HG02852 (cell line): ENCODE measurements at regions not wholly inside any gene's neighbourhood (a gene's known extent, or its start where the extent isn't known, plus 50 kb on each side); places are given as distances from the start of the nearest gene placed in this dataset.

Experiments
- ATAC-seq: cut with Tn5 transposase; IDR thresholded peaks from one replicate; pipeline ENCODE4 v1.9.1; 2021; ENCODE audit warnings: mild to moderate bottlenecking, moderate library complexity; ENCODE audit not compliant: unreplicated experiment

DNA sequence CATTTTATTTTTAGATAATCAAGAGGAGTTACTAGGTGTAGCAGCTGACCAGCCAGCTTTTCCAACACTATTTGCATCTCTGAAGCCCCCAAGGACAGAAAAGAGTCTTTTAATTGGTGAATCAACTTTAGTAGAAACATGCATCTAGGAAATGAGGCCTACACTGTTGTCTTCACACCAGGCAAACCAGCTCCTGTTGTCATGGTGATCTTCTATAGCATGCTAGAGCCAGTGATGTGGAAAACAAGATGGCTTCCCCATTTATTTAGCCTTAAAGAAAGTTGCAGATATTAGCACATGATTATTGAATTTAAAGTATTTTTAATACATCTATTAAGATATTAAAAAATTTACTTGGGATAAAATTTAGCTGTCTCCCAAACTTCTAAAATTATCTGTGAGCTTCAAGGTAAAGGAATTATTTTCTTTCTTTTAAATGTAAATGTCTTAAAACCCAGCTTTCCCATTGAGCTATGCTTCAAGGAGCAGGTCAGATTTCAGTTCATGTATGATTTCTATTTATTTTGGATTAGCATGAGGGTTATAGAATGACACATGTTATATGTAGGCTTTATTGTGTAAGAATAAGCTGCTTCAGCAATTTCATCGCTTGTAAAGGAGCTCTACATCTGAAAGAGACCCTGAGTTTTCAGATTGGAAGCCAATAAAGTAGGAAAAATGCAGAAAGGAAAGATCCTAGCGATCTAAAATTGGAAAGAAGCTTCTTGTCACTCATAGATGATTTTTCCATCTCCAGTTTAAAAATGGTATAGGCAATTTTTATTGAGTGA, 564.9 kb upstream of the CITED2 start:
- no peak for ATAC-seq

DNA sequence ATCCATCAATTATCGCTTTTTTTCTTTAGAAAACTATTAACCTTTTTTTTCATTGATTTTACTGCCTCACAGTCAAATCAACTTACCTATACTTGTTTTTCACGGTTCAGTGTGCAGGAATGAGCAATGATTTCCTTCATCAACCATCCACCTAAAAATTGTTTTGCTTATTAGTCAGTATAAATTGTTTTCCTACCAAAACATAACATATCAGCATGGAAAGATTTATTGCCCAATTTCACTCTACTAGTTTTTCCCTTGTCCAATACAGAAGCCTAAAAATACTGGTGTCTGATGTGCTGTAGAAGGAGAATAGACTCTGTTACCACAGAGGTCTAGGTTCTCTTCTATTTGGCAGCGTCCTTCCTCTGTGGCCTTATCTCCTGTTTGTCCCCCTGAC, 558.2 kb upstream of the CITED2 start:
- ATAC-seq, result no peak

DNA sequence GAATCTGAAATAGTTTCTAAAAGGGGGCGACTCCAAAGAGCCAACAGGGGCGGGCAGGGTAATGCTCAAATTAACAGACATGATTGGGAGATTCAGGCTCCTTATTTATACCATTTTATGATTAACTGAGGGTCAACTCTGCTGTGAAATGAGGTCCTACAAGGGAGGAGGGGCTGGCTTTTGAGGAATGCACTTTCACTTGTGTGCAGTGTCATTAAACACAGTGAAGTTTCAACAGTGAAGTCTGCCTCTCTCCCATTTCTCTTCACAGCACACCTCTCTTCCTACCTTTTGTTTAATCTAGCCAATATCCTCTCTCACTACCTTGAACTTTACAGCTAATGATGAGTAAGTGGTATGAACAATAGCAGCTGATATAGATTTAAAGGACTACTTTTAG, 557.3 kb upstream of the CITED2 start:
- no peak for ATAC-seq

GRCh38 chr6:139927742-139928305, 553.4 kb upstream of the CITED2 start:
- no peak for ATAC-seq

DNA sequence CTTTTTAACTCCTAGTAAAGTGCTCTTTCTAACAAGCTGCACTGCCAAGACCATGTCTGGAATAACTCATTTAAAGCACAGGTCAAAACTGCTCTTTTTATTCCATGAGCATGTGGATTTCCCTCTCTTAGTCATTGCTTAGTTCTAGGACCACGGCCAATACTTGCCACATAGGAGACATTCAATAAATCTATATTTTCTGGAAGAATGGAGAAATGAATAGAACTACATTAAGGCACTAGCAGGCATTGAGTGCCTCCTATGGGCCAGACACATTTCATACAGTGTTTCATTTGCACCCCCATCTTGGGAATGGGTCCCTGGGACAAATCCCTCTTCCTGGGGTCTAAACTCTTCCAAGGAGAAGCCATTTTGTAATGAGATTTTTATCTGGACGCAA, 552.8 kb upstream of the CITED2 start:
- ATAC-seq, result no peak

DNA sequence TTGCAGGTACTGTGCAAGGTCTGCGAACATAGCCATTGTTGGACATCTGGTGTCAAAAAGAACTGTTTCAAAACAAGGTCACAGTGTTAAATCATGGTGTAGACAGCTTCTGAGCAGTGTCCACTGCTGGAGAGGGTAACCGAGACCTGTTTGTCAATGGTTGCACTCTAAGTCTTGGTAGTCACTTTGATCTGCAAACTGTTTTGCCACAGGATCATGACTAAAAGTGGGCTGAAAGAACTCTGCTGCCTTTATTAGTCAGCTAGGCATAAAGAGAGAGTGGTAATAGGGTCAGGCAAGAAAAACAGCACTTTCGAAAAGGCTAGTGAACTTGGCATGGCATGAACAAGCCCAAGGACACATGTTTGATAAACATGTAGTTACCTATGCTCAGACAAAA, 552.3 kb upstream of the CITED2 start:
- peak; percentile 46 for ATAC-seq

DNA sequence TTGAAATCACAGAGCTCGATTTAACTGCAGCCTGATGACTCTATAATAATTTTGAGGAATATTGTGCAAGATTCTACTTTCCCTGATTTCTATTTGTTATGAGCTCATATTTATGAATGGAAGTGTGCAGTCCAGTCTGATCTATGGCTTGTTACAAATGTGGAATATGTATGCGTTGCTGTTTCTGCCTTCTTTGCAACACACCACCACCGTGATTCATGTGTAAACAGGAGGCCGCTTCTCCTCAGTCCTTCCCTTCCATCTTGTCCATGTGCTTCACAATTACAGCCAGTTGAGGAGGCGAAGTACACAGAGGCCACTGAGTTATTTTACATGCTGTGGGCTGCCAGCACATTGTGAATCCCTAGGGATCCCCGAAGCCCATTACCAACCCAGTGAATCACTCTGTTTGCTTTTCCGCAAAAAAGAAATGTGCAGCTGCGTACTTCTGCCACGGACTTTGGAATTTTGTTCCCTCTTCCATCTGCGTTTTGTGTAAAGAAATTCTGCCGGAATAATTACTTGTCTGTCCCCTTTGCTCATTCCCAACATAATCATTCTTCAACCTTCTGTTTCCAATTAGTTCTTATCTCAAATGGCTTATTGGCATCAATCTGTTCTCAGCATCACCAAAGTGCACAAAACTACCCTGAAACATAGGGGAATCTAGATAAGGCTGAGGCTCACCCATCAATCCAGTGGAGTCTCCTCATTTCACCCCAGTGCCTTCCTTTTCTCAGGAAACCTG, 551.6 kb upstream of the CITED2 start:
- no peak for ATAC-seq

- ATAC-seq, result no peak
Measured at GRCh38 chr6:139923964-139924475, 549.6 kb upstream of the CITED2 start.

DNA sequence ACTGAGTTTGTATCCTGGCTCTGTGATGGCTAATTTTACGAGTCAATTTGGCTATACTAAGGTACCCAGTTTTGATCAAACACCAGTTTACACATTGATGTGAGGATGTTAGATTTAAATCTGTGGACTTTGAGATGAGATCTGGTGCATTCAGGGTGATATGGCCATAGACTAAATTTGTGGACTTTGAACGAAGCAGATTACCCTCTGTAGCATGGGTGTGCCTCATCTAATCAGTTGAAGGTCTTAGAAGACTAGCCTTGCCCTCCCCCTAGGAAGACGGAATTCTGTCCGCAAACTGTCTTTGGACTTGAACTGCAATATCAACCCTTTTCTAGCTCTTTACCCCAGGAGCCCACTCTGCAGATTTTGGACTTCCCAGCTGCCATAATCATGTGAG, 547.8 kb upstream of the CITED2 start:
- ATAC-seq, result no peak

DNA sequence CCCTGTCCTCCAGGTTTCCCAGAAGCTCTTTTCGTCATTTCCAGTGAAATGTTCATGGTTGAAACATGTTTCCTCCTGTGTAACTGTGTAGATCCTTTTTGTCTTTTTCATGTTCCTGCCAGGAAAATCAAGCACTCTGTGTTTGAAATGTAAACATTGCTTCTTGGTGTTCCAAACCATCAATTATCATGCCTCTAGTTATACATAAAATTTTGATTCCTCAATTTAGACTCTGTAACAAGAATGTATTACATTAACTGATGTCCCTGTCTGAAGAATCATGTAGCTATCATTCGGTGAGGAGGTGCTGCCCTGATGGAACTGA, 546.3 kb upstream of the CITED2 start:
- ATAC-seq, result no peak

- no peak for ATAC-seq
Measured at GRCh38 chr6:139920027-139920775, 545.8 kb upstream of the CITED2 start.

- no peak for ATAC-seq
Measured at GRCh38 chr6:139919107-139920026, 544.9 kb upstream of the CITED2 start.

- no peak for ATAC-seq
Measured at GRCh38 chr6:139917951-139918630, 543.6 kb upstream of the CITED2 start.

GRCh38 chr6:139914910-139915309, 540.5 kb upstream of the CITED2 start:
- ATAC-seq, result no peak

- ATAC-seq, result no peak
Measured at GRCh38 chr6:139912735-139913400, 538.4 kb upstream of the CITED2 start.

DNA sequence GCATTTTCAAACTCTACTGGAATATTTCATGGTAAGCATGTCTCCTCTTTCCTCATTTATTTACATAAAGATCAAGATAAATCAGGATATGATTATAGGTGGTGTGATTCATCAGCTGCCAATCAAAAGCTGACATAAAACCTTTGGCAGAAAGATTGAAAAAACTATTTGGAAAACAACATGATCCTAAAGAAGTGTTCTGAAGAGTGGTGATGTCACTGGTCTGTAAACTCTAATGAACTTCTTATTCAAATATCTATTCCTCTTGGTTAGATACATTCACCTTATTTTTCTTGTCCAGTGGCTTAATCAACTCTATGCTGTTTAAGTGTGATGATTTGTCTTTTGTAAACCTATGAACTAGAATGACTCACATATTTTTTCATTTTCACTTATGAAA, 535.5 kb upstream of the CITED2 start:
- no peak for ATAC-seq

- ATAC-seq, result no peak
Measured at GRCh38 chr6:139905404-139906052, 531.1 kb upstream of the CITED2 start.

DNA sequence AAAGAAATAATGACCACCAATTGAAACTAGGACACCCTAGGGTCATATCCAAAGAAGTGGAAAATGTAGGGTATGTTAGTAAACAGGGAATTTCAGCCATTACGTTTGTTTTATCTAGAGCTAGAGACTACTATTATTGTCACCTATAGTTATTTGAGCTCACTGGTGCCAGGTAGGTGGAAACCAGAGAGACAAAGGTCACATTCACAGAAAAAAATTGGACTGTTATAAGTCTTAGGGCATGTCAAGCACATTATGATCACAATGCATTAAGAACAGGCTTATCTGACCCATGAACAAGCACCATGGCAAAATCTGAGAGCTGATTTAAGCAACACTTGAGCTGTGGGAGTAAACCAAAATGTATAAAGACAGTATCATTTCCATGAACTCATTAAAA, 530.1 kb upstream of the CITED2 start:
- no peak for ATAC-seq

DNA sequence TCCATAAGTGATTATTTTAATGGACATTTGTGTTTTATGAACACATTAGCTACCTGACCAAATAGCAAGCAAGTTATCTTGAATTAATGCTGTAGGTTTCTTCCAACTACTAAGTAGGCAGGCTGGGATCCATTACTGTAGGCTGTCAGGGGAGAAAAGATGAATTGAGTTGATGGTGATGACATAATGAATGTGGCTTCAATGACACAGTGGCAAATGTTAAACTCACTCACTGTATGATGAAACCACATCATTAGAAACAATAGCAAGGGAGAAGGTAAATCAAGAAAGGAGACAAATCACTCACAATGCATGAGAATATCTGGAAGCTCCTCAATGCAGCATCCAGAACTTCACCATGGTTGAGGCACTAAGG, 529.7 kb upstream of the CITED2 start:
- ATAC-seq, result peak; percentile 19
